ENCODE measurements at regions not wholly inside any gene's neighbourhood (a gene's known extent, or its start where the extent isn't known, plus 50 kb on each side); places are given as distances from the start of the nearest gene placed in this dataset.

- TF ChIP-seq, protein P1, sequence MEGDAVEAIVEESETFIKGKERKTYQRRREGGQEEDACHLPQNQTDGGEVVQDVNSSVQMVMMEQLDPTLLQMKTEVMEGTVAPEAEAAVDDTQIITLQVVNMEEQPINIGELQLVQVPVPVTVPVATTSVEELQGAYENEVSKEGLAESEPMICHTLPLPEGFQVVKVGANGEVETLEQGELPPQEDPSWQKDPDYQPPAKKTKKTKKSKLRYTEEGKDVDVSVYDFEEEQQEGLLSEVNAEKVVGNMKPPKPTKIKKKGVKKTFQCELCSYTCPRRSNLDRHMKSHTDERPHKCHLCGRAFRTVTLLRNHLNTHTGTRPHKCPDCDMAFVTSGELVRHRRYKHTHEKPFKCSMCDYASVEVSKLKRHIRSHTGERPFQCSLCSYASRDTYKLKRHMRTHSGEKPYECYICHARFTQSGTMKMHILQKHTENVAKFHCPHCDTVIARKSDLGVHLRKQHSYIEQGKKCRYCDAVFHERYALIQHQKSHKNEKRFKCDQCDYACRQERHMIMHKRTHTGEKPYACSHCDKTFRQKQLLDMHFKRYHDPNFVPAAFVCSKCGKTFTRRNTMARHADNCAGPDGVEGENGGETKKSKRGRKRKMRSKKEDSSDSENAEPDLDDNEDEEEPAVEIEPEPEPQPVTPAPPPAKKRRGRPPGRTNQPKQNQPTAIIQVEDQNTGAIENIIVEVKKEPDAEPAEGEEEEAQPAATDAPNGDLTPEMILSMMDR (IDR thresholded peaks at IDR 0.05): no peak
- TF ChIP-seq POLR2A (IDR thresholded peaks at IDR 0.05) (no peak), EP300 (IDR thresholded peaks at IDR 0.05; ENCODE audit: low read depth) (no peak)
These were observed 124.0 kb downstream of the CETN3 start for GRCh38 chr5:90285581-90285980.
